Neural progenitor cell (in vitro differentiated cells): ENCODE measurements at regions not wholly inside any gene's neighbourhood (a gene's known extent, or its start where the extent isn't known, plus 50 kb on each side); places are given as distances from the start of the nearest gene placed in this dataset.
"Not testable (repeated sequence)": the region's sequence is repeated elsewhere in the genome, so short reads cannot be mapped to it uniquely, and the experiment has no call there.

Experiments
- DNase-seq: peaks from one replicate; pipeline ENCODE4 v3.0.0-alpha.2; 2016; ENCODE audit warnings: low spot score
- H2AFZ ChIP-seq: fragments of 200-600 bp; sonication (generic); replicated peaks from 2 replicates; pipeline ENCODE4 v1.6.1; 2016; ENCODE audit warnings: antibody characterized with exemption
- H3F3A ChIP-seq: fragments of 200-600 bp; sonication (generic); 2 replicates; pipeline ENCODE4 v1.6.1; 2016; ENCODE audit warnings: antibody characterized with exemption, low read depth
- H3K27ac ChIP-seq: fragments of 200-600 bp; sonication (generic); 2 replicates; pipeline ENCODE4 v1.5.1; 2016; ENCODE audit warnings: mild to moderate bottlenecking
- H3K27me3 ChIP-seq: fragments of 200-600 bp; sonication (generic); 2 replicates; pipeline ENCODE4 v1.6.1; 2016; ENCODE audit warnings: mild to moderate bottlenecking, moderate library complexity
- H3K36me3 ChIP-seq: fragments of 200-600 bp; sonication (generic); 2 replicates; pipeline ENCODE4 v1.5.1; 2016
- H3K4me1 ChIP-seq: fragments of 200-600 bp; sonication (generic); 2 replicates; pipeline ENCODE4 v1.6.1; 2016; ENCODE audit warnings: mixed run types
- H3K4me2 ChIP-seq: fragments of 200-600 bp; sonication (generic); 2 replicates; pipeline ENCODE4 v1.6.1; 2016
- H3K4me3 ChIP-seq: fragments of 200-600 bp; sonication (generic); 2 replicates; pipeline ENCODE4 v1.5.1; 2016
- H3K79me2 ChIP-seq: fragments of 200-600 bp; sonication (generic); 2 replicates; pipeline ENCODE4 v1.6.1; 2016; ENCODE audit warnings: low read depth
- H3K9ac ChIP-seq: fragments of 200-600 bp; sonication (generic); 2 replicates; pipeline ENCODE4 v1.6.1; 2016
- H3K9me3 ChIP-seq: fragments of 200-600 bp; sonication (generic); 2 replicates; pipeline ENCODE4 v1.5.1; 2016; ENCODE audit warnings: low read depth
- H4K20me1 ChIP-seq: fragments of 200-600 bp; sonication (generic); 2 replicates; pipeline ENCODE4 v1.6.1; 2016; ENCODE audit warnings: low read depth
- H3K27ac Mint-ChIP-seq: 3 replicates; pipeline ENCODE4 v1.8.0; 2021; ENCODE audit warnings: mixed read lengths
- H3K27me3 Mint-ChIP-seq: 2 replicates; pipeline ENCODE4 v1.8.0; 2022; ENCODE audit warnings: low read depth, mild to moderate bottlenecking, inconsistent platforms, moderate library complexity, mixed read lengths; ENCODE audit not compliant: insufficient read depth
- H3K36me3 Mint-ChIP-seq: 3 replicates; pipeline ENCODE4 v1.8.0; 2021; ENCODE audit warnings: mixed read lengths
- H3K4me1 Mint-ChIP-seq: 3 replicates; pipeline ENCODE4 v1.8.0; 2021; ENCODE audit warnings: mixed read lengths
- H3K4me3 Mint-ChIP-seq: 3 replicates; pipeline ENCODE4 v1.8.0; 2021; ENCODE audit warnings: mild to moderate bottlenecking, moderate library complexity, mixed read lengths
- H3K9me3 Mint-ChIP-seq: 3 replicates; pipeline ENCODE4 v1.8.0; 2020; ENCODE audit warnings: mixed read lengths
- EZH2 ChIP-seq: fragments of 200-600 bp; sonication (generic); IDR thresholded peaks from 2 replicates; pipeline ENCODE4 v1.6.1; 2017; ENCODE audit warnings: antibody characterized with exemption, mild to moderate bottlenecking, moderate library complexity
- EZH2phosphoT487 ChIP-seq: fragments of 200-600 bp; sonication (generic); IDR thresholded peaks from 2 replicates; pipeline ENCODE4 v1.6.1; 2017; ENCODE audit warnings: antibody characterized with exemption
- TF ChIP-seq, protein P1 (sequence below): fragments of 200-600 bp; sonication (generic); IDR thresholded peaks from 2 replicates; pipeline ENCODE4 v1.5.1; 2017; ENCODE audit warnings: antibody characterized with exemption, mild to moderate bottlenecking

DNA sequence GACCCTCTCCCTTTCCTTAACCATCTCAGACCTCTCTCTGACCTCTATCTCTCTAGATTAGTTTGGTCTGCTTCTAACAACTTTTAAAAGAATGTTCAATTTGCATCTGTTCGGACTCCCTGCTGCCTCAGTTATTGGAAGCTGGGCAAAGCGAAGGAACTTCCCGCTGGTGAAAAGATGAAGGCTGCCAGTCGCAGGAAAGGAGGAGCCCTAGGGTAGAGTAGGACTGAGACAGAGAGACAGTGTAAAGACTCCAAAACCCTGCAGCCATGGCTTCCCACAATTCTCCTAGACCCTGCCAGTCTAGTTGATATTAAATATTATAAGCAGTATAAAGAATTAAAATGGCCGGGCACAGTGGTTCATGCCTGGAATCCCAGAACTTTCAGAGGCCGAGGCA lies 581.8 kb downstream of the EPM2A start:
- H3K9me3 ChIP-seq = no peaks in the 10 kb centered on the region
- H3K4me2 ChIP-seq = no peak overlapping the region
- no peak overlapping the region for H3K4me3 ChIP-seq
- H4K20me1 ChIP-seq = no peaks in the 10 kb centered on the region
- H3K36me3 Mint-ChIP-seq = no peaks in the 10 kb centered on the region
- TF ChIP-seq, protein P1, sequence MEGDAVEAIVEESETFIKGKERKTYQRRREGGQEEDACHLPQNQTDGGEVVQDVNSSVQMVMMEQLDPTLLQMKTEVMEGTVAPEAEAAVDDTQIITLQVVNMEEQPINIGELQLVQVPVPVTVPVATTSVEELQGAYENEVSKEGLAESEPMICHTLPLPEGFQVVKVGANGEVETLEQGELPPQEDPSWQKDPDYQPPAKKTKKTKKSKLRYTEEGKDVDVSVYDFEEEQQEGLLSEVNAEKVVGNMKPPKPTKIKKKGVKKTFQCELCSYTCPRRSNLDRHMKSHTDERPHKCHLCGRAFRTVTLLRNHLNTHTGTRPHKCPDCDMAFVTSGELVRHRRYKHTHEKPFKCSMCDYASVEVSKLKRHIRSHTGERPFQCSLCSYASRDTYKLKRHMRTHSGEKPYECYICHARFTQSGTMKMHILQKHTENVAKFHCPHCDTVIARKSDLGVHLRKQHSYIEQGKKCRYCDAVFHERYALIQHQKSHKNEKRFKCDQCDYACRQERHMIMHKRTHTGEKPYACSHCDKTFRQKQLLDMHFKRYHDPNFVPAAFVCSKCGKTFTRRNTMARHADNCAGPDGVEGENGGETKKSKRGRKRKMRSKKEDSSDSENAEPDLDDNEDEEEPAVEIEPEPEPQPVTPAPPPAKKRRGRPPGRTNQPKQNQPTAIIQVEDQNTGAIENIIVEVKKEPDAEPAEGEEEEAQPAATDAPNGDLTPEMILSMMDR = no peak
- TF ChIP-seq EZH2 = no peak
- no peak for TF ChIP-seq EZH2phosphoT487
- no peaks in the 10 kb centered on the region for H3K27me3 ChIP-seq
- H2AFZ ChIP-seq = peak overlapping the region; percentile 63
- no peaks in the 10 kb centered on the region for H3K27me3 Mint-ChIP-seq
- peaks cover 6% of the 10 kb centered on the region for H3K4me1 ChIP-seq
- H3K9me3 Mint-ChIP-seq = peaks cover 9% of the 10 kb centered on the region
- H3K4me1 Mint-ChIP-seq = peaks cover 12% of the 10 kb centered on the region
- no peak overlapping the region for H3K27ac Mint-ChIP-seq
- no peaks in the 10 kb centered on the region for H3K79me2 ChIP-seq
- no peaks in the 10 kb centered on the region for H3K36me3 ChIP-seq
- H3F3A ChIP-seq = no peaks in the 10 kb centered on the region
- no peak for DNase-seq
- no peak overlapping the region for H3K4me3 Mint-ChIP-seq
- H3K9ac ChIP-seq = no peak overlapping the region
- no peak overlapping the region for H3K27ac ChIP-seq

DNA sequence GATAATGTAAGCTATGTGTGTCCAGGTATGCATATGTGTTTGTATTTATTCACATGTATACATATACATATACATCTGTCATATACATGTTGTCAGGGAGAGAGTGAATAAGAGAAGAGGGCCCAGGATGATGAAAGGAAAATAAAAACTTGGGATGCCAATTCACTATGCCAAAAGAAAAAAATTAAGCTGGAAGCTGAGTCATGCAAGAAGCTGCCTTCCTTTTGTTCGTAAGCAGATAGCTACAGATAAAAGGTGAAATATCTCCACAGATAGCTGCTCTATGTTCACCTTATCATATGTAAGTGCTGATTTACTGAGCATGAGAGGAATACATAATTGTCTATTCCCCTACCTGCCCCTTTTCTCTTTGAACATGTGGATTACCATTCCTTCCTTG lies 579.9 kb downstream of the EPM2A start:
- no peaks in the 10 kb centered on the region for H4K20me1 ChIP-seq
- no peak overlapping the region for H2AFZ ChIP-seq
- no peaks in the 10 kb centered on the region for H3K36me3 ChIP-seq
- peaks cover 23% of the 10 kb centered on the region for H3K9me3 Mint-ChIP-seq
- no peaks in the 10 kb centered on the region for H3K9me3 ChIP-seq
- H3K4me1 Mint-ChIP-seq = peaks cover 4% of the 10 kb centered on the region
- no peaks in the 10 kb centered on the region for H3F3A ChIP-seq
- no peak overlapping the region for H3K9ac ChIP-seq
- peaks cover 6% of the 10 kb centered on the region for H3K4me1 ChIP-seq
- H3K27me3 Mint-ChIP-seq = no peaks in the 10 kb centered on the region
- H3K4me2 ChIP-seq = no peak overlapping the region
- peaks cover 2% of the 10 kb centered on the region for H3K36me3 Mint-ChIP-seq
- no peak for DNase-seq
- no peaks in the 10 kb centered on the region for H3K27me3 ChIP-seq
- no peak overlapping the region for H3K4me3 ChIP-seq
- H3K4me3 Mint-ChIP-seq = no peak overlapping the region
- no peaks in the 10 kb centered on the region for H3K79me2 ChIP-seq
- H3K27ac Mint-ChIP-seq = no peak overlapping the region
- no peak overlapping the region for H3K27ac ChIP-seq
- TF ChIP-seq EZH2phosphoT487 (no peak), EZH2 (no peak)
- TF ChIP-seq, protein P1 = no peak

DNA sequence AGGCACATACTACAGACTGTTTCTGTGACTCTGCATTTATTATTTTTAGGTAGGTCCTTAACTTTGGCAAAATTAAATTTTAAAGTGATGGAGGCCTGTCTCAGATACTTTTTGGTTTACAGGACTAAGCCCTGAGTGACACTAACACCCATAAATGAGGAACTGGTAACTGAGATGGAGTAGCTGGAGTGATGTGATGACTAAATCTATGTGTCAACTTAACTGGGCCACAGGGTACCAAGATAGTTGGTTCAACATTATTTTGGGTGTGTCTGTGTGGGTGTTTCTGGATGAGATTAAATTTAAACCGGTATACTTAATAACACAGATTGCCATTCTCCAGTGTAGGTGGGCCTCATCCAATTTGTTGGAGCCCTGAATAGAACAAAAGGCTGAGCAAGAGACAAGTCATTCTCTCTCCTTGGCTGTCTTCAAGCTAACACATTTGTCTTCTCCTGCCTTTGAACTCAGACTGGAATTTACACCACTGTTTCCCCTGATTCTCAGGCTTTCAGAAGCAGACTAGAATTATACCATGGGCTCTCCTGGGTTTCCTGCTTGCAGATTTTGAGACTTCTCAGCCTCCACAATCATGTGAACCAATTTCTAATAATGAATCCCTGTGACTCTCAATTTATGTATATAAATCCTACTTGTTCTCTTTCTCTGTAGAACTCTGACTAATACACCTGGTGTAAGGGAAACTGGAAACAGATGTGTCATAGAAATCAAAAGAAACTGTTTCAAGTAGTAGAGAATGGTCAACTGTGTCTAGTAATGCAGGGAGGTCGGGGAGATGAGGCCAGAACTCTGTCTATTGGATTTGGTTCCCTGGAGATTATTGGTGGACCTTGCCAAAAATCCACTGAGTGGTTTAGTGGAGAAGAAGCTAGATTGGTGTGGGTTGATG lies 579.2 kb downstream of the EPM2A start:
- H2AFZ ChIP-seq = no peak overlapping the region
- Mint-ChIP-seq H3K9me3 (peaks cover 23% of the 10 kb centered on the region), H3K27me3 (no peaks in the 10 kb centered on the region), H3K4me3 (no peak overlapping the region), H3K4me1 (peaks cover 4% of the 10 kb centered on the region), H3K36me3 (peaks cover 2% of the 10 kb centered on the region), H3K27ac (no peak overlapping the region)
- H3K4me1 ChIP-seq = peaks cover 6% of the 10 kb centered on the region
- no peaks in the 10 kb centered on the region for H3K36me3 ChIP-seq
- TF ChIP-seq, protein P1 = no peak
- no peak for TF ChIP-seq EZH2phosphoT487
- no peak for TF ChIP-seq EZH2
- no peak overlapping the region for H3K4me2 ChIP-seq
- no peaks in the 10 kb centered on the region for H4K20me1 ChIP-seq
- H3K9me3 ChIP-seq = no peaks in the 10 kb centered on the region
- no peaks in the 10 kb centered on the region for H3K27me3 ChIP-seq
- H3F3A ChIP-seq = no peaks in the 10 kb centered on the region
- no peak overlapping the region for H3K27ac ChIP-seq
- no peak overlapping the region for H3K9ac ChIP-seq
- H3K79me2 ChIP-seq = no peaks in the 10 kb centered on the region
- DNase-seq = no peak
- no peak overlapping the region for H3K4me3 ChIP-seq

DNA sequence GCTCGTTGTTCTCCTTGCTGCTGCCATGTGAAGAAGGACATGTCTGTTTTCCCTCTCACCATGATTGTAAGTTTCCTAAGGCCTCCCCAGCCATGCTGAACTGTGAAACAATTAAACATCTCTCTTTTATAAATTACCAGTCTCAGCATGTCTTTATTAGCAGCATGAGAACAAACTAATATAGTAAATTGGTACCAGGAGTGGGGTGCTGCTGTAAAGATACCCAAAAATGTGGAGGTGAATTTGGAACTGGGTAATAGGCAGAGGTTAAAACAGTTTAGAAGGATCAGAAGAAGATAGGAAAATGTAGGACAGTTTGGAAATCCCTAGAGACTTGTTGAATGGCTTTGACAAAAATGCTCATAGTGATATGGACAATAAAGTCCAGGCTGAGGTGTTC lies 576.7 kb downstream of the EPM2A start:
- H3K27ac ChIP-seq, H3K9me3 ChIP-seq, H3K4me1 ChIP-seq, H3K36me3 ChIP-seq, H4K20me1 ChIP-seq, H3K27ac Mint-ChIP-seq, H3K4me2 ChIP-seq, H3K36me3 Mint-ChIP-seq, H3K79me2 ChIP-seq, H3K4me3 Mint-ChIP-seq, H2AFZ ChIP-seq, H3K27me3 ChIP-seq, H3K4me1 Mint-ChIP-seq, H3K9ac ChIP-seq, H3K27me3 Mint-ChIP-seq, DNase-seq, H3F3A ChIP-seq, H3K4me3 ChIP-seq: not testable (repeated sequence)
- peaks cover 23% of the 10 kb centered on the region for H3K9me3 Mint-ChIP-seq
